ENCODE measurements at regions not wholly inside any gene's neighbourhood (a gene's known extent, or its start where the extent isn't known, plus 50 kb on each side); places are given as distances from the start of the nearest gene placed in this dataset.
"Not testable (repeated sequence)": the region's sequence is repeated elsewhere in the genome, so short reads cannot be mapped to it uniquely, and the experiment has no call there.

GRCh38 chr15:29511663-29512062 lies 242.0 kb upstream of the NSMCE3 start:
- no peak for DNase-seq (ENCODE audit: low spot score)

GRCh38 chr15:29505535-29505934 lies 235.9 kb upstream of the NSMCE3 start:
- not testable (repeated sequence) for DNase-seq (ENCODE audit: low spot score)

DNA sequence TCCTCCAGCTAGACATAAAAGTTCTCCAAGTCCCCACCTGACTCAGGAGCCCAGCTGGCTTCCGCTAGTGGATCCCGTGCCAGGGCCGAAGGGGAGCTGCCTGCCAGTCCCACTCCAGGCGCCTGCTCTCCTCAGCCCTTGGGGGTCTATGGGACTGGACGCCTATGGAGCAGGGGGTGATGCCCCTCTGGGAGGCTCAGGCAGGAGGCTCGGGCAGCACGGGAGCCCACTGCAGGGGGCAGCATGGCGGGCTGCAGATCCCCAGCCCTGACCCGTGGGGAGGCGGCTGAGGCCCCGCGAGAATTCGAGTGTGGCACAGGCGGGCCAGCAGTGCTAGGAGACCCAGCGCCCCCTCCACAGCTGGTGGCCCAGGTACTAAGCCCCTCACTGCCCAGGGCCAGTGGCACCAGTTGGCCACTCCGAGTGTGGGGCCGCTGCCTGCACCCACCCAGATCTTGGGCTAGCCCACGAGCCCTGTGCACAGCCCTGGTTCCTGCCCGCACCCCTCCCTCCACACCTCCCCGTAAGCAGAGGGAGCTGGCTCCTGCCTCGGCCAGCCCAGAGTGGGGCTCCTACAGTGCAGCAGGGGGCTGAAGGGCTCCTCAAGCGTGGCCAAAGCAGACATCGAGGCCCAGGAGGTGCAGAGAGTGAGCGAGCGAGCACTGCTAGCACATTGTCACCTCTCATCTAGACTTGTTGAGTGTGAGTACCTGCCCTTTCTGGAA lies 221.3 kb upstream of the NSMCE3 start:
- no peak for DNase-seq (ENCODE audit: low spot score)

DNA sequence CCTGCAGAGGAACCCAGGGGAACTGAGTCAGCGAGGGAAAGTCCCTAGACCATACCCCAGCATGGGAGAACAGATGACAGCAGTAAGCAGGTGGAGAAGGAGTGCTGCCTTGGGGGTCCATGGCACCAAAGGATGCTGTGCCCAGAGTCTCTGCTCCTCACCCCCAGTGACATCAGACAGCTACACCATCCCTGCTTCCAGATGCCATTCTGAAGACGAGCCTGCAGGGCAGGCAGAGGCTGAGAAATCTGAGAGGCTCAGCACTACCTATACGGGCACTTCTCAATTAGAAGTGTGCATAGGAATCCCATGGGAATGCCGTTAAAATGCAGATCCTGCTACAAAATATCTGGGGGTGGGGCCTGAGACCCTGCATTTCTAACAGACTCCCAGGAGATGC lies 211.3 kb upstream of the NSMCE3 start:
- no peak for DNase-seq (ENCODE audit: low spot score)

- DNase-seq (ENCODE audit: low spot score), result no peak
These were observed 210.7 kb upstream of the NSMCE3 start for GRCh38 chr15:29480278-29480677.

DNA sequence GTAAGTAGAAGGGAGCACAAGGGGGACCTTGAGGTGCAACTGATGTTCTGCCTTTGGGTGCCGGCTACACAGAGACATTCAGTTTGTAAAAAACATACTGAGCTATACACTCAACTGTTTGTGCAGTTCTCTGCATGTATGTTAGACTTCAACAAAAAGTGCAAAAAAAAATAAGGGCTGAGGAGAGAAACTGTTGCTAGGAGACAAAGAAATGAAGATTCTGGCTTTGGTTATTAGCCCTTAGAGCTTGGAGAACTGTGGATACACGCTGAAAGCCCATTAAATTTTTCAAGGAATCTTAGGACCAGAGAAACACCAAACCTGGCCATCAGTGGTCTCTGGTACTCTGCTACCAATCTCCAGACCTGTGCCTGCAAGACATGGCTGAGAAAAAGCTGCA lies 207.6 kb upstream of the NSMCE3 start:
- DNase-seq (ENCODE audit: low spot score), result no peak

- no peak for DNase-seq (ENCODE audit: low spot score)
These were observed 207.0 kb upstream of the NSMCE3 start for GRCh38 chr15:29476503-29477080.

DNA sequence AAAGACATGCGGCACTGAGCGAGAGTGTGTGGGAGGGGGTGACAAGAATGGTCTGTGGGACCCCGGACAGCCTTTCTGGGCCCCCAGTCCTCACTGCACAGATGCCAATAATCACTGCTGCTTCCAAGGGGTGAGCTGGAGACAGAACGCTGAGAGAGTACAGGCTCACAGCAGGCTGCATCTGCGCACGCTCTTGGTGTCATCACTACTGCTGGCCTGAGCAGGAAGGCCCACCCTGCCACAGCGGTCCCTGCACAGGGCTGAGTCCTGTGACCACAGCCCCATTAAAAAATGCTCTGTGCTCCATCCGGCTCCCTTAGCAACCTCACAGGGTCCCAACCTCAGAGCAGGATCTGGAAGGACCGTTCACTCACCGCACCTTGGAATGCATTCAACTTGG lies 205.5 kb upstream of the NSMCE3 start:
- no peak for DNase-seq (ENCODE audit: low spot score)

DNA sequence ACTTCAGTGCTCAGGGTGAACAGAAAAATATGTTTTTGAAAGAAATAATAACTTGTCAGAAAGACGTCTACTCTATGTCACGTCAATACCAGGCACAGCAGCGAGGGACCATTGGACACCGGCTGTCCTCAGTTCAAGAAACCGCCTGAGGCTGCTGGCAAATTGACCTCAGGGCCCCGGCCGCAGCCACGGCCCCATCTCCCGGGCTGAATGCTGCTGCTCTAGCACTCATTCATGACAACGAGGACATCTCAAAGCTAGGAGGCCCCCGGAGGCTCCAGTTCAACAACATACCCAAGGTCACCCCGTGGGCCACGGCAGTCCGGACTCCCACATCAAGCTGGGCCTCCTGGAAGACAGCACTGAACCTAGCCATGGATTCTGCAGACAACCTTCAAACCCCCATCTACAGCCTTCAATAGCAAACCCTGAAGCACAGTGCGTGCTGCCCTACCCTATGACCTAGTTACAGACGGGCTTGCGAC lies 204.0 kb upstream of the NSMCE3 start:
- no peak for DNase-seq (ENCODE audit: low spot score)

DNA sequence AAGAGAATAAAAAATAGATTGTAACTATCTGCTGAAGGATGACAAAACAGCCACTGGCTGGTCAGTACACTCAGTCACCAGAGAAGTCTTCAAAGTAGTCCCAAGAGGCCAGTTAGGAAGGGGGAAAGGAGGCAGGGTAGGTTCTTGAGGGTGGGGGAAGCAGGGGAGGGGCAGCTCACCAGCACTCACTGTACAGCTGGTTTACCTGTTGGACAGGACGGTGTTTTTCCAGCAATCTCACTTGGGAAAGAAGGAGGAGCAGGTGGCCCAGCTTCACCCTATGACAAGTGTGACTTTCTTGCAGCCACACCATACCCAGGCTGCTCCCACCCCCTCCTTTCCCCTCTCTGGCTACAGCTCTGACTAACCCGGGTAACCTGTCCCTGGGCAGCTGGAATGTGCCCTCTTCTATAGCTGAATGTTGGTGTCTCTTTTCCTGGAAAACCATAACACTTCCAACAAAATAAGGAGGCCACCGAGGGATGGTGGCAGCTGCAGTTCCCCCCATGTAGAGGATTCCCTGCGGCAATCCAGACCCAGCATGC lies 203.4 kb upstream of the NSMCE3 start:
- DNase-seq (ENCODE audit: low spot score), result no peak

DNA sequence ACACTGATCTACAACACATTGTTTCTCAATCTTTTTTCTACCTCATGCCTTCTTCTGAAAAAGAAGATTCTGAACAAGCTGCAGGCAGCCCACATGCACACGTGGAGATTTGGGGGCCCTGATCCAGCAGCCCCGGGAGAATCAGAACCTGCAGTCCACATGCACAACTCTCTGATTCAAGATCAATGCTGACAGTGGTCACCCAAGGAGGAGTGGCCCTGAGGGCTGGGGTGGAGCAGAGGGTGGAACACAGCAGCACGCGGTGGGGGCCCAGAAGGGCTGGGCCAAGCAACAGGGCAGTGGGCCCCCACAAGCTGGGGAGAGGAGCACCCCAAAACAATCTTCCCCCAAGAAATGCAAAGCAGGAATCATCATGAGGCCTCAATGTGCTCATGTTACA lies 202.1 kb upstream of the NSMCE3 start:
- no peak for DNase-seq (ENCODE audit: low spot score)

DNA sequence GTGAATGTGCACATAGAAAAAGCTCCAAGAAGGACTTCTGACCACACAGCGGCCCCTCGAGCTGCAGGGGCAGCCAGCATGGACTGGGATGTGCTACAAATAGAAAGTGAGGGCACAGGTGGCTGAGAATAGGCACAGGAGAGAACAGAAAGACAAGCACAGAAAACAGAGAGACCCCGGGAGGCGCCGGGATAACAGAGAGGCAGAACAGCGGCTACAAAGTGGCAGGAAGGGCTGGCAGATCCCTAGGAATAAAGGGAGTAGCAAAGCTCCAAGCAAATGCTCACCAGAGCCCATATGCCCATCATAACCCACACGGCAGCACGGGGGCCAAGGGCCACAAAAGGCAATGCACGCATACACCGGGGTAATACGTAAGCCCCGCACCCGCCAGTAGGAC lies 201.7 kb upstream of the NSMCE3 start:
- no peak for DNase-seq (ENCODE audit: low spot score)

DNA sequence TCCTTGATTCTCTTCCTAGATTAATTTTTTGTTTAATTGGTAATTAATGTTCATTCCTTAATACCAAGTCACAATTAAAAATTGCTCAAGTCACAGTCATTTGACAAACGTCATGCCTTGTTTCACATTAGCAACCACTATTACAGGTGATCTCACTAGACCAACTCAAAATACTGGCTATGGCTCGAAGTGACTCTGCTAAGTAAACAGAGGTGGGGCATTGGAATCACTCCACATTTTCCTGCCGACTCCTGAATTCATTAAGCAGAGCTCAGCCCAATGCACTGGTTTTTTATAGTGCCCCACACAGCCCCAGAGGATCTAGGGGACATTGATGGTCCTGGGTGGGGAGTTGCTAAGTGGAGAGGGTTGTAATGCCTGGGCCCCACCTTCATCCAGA lies 201.2 kb upstream of the NSMCE3 start:
- DNase-seq (ENCODE audit: low spot score), result no peak

GRCh38 chr15:29470311-29470710 lies 200.7 kb upstream of the NSMCE3 start:
- DNase-seq (ENCODE audit: low spot score), result no peak

DNA sequence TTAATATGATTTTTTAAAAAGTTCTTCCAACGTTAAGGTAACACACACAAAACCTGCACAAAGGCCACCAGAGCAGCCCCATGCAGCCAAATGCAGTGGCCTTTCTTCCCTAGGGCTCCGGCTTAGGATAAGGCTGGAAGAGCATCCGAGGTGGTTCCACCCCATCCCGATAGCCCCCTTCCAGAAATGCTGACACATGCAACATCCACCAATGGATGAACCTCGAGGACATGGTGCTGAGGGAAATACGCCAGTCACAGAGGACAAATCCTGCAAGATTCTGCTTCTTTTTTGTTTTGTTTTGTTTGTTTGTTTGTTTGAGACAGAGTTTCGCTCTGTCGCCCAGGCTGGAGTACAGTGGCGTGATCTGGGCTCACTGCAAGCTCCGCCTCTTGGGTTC lies 199.3 kb upstream of the NSMCE3 start:
- no peak for DNase-seq (ENCODE audit: low spot score)

- no peak for DNase-seq (ENCODE audit: low spot score)
These were observed 197.5 kb upstream of the NSMCE3 start for GRCh38 chr15:29467091-29467490.

DNA sequence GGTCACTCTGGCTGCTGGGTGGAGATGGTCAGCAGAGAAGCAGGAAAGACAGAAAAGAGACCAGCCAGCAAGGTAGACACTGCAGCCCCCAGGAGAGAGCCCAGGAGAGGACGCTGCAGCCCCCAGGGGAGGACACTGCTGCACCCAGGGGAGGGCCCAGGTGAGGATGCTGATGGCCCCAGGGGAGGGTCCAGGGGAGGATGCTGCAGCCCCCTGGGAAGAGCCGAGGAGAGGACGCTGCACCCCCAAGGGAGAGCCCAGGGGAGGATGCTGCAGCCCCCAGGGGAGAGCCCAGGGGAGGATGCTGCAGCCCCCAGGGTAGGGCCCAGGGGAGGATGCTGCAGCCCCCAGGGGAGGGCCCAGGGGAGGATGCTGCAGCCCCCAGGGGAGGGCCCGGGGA lies 196.7 kb upstream of the NSMCE3 start:
- no peak for DNase-seq (ENCODE audit: low spot score)

DNA sequence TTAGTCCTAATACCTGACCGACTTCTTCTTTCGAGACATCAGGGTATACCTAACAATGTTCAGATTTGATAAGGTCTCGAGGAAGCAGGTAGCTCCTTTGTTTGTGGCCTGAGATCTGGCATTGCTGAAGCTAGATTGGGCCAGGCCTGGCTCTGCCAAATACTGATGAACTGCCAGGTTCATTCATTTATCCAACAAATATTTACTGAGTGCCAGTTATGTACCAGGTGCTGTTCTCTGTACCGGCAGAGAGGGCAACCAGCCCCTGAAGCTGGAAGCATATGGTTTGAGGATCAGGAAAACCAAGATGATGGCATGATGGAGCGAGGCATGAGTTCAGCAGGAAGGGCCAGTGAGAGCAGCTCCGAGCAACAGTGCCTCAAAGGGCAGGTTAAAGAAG lies 196.2 kb upstream of the NSMCE3 start:
- no peak for DNase-seq (ENCODE audit: low spot score)

GRCh38 chr15:29465196-29465595 lies 195.6 kb upstream of the NSMCE3 start:
- DNase-seq (ENCODE audit: low spot score), result no peak

GRCh38 chr15:29461877-29462276 lies 192.3 kb upstream of the NSMCE3 start:
- DNase-seq (ENCODE audit: low spot score), result no peak

GRCh38 chr15:29458361-29458760 lies 188.7 kb upstream of the NSMCE3 start:
- no peak for DNase-seq (ENCODE audit: low spot score)

- DNase-seq (ENCODE audit: low spot score), result no peak
These were observed 188.1 kb upstream of the NSMCE3 start for GRCh38 chr15:29457729-29458128.

DNA sequence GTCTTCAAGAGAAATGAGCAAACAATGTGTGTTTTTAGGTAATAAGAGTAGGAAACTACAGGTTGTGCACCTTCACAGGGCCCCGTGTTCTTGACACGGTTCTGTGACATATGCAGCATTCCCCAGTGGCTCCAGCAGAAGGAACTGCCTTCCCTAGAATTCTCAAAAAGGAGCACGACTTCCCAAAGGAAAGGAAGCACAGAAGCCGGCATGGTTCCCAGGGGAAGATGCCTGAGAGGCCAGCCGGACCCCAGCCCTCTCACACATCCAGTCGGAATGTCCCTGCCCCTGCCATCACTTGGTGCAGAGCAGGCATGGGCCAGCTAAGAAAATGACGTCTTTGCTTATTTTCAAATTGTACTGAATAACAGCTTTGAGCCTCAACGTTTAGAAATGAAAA lies 187.3 kb upstream of the NSMCE3 start:
- no peak for DNase-seq (ENCODE audit: low spot score)

DNA sequence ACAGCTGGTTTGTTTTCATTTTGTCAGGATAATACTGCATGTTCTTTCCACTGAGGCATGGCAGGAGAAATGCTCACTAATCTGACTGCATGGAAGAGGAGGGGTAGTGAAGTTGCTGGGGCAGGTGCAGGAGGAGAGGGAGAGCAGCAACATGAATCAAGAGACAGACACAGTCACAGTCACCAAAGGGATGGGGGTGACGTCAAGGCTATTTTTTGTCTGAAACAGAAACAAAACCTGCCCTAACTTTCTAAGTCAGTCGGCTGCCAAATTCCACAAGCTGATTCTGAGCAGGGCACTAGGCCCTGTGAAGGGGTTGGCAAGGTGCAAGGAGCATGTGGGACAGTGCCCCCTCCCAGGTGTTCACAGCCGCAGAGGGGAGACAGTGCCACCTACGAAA lies 186.6 kb upstream of the NSMCE3 start:
- no peak for DNase-seq (ENCODE audit: low spot score)
